Neural crest cell (in vitro differentiated cells): ENCODE measurements at regions not wholly inside any gene's neighbourhood (a gene's known extent, or its start where the extent isn't known, plus 50 kb on each side); places are given as distances from the start of the nearest gene placed in this dataset.

Experiments used
- DNase-seq: peaks from one replicate; pipeline ENCODE4 v3.0.0; 2021; ENCODE audit warnings: low read depth, mixed read lengths, low spot score
- H3K27ac Mint-ChIP-seq: one replicate; pipeline ENCODE4 v1.8.0; 2021; ENCODE audit warnings: mild to moderate bottlenecking, mixed read lengths; ENCODE audit not compliant: unreplicated experiment
- H3K27me3 Mint-ChIP-seq: 2 replicates; pipeline ENCODE4 v1.8.0; 2021; ENCODE audit warnings: low read depth, mild to moderate bottlenecking, mixed read lengths
- H3K36me3 Mint-ChIP-seq: 2 replicates; pipeline ENCODE4 v1.8.0; 2021; ENCODE audit warnings: low read depth, mild to moderate bottlenecking, mixed read lengths
- H3K4me1 Mint-ChIP-seq: 2 replicates; pipeline ENCODE4 v1.8.0; 2021; ENCODE audit warnings: mixed read lengths
- H3K4me3 Mint-ChIP-seq: one replicate; pipeline ENCODE4 v1.8.0; 2021; ENCODE audit warnings: mild to moderate bottlenecking, mixed read lengths
- H3K9me3 Mint-ChIP-seq: 2 replicates; pipeline ENCODE4 v1.8.0; 2021; ENCODE audit warnings: mixed read lengths
- CTCF ChIP-seq: fragments of 200-600 bp; sonication (generic); conservative IDR thresholded peaks from 2 replicates; pipeline ENCODE4 v1.5.0; 2021; ENCODE audit warnings: antibody characterized with exemption, mild to moderate bottlenecking

- TF ChIP-seq CTCF: no peak
- H3K4me3 Mint-ChIP-seq: no peak overlapping the region
- no peaks in the 10 kb centered on the region for H3K27me3 Mint-ChIP-seq
- H3K36me3 Mint-ChIP-seq: no peaks in the 10 kb centered on the region
- H3K27ac Mint-ChIP-seq: no peak overlapping the region
- DNase-seq: no peak
- H3K9me3 Mint-ChIP-seq: peaks cover 13% of the 10 kb centered on the region
- H3K4me1 Mint-ChIP-seq: no peaks in the 10 kb centered on the region
Measured at GRCh38 chrX:45868425-45868824, 667.7 kb upstream of the DIPK2B start.

- DNase-seq: no peak
- TF ChIP-seq CTCF: no peak
- H3K4me1 Mint-ChIP-seq: no peaks in the 10 kb centered on the region
Measured at GRCh38 chrX:45862801-45863200, 662.1 kb upstream of the DIPK2B start.

GRCh38 chrX:45860450-45860849 is 659.8 kb upstream of the DIPK2B start:
- no peaks in the 10 kb centered on the region for H3K4me1 Mint-ChIP-seq
- DNase-seq: no peak
- peaks cover 7% of the 10 kb centered on the region for H3K9me3 Mint-ChIP-seq
- H3K4me3 Mint-ChIP-seq: no peak overlapping the region
- H3K27me3 Mint-ChIP-seq: no peaks in the 10 kb centered on the region
- no peaks in the 10 kb centered on the region for H3K36me3 Mint-ChIP-seq
- no peak for TF ChIP-seq CTCF
- H3K27ac Mint-ChIP-seq: no peak overlapping the region

More at GRCh38 chrX:45862801-45863200, 662.1 kb upstream of the DIPK2B start:
- no peaks in the 10 kb centered on the region for H3K27me3 Mint-ChIP-seq
- H3K27ac Mint-ChIP-seq: no peak overlapping the region
- H3K36me3 Mint-ChIP-seq: no peaks in the 10 kb centered on the region
- no peak overlapping the region for H3K4me3 Mint-ChIP-seq
- peaks cover 7% of the 10 kb centered on the region for H3K9me3 Mint-ChIP-seq

GRCh38 chrX:45859407-45859806 is 658.7 kb upstream of the DIPK2B start:
- DNase-seq: no peak
- no peaks in the 10 kb centered on the region for H3K36me3 Mint-ChIP-seq
- H3K9me3 Mint-ChIP-seq: peaks cover 4% of the 10 kb centered on the region
- no peak for TF ChIP-seq CTCF
- no peaks in the 10 kb centered on the region for H3K27me3 Mint-ChIP-seq
- H3K4me3 Mint-ChIP-seq: no peak overlapping the region
- H3K27ac Mint-ChIP-seq: no peak overlapping the region
- H3K4me1 Mint-ChIP-seq: no peaks in the 10 kb centered on the region

GRCh38 chrX:45852884-45853283 is 652.2 kb upstream of the DIPK2B start:
- no peak for DNase-seq
- no peaks in the 10 kb centered on the region for H3K9me3 Mint-ChIP-seq
- peaks cover 24% of the 10 kb centered on the region for H3K27me3 Mint-ChIP-seq
- H3K4me3 Mint-ChIP-seq: no peak overlapping the region
- TF ChIP-seq CTCF: no peak
- no peak overlapping the region for H3K27ac Mint-ChIP-seq
- peaks cover 17% of the 10 kb centered on the region for H3K4me1 Mint-ChIP-seq
- H3K36me3 Mint-ChIP-seq: peaks cover 7% of the 10 kb centered on the region
